GM12873 (cell line): ENCODE measurements at regions not wholly inside any gene's neighbourhood (a gene's known extent, or its start where the extent isn't known, plus 50 kb on each side); places are given as distances from the start of the nearest gene placed in this dataset.

Experiments used
- TF ChIP-seq, protein P1 (sequence below): IDR thresholded peaks from 2 replicates; pipeline ENCODE4 v1.5.1; 2012; ENCODE audit warnings: low read depth, mild to moderate bottlenecking, moderate library complexity, low read length, control low read depth; ENCODE audit not compliant: insufficient read depth; ENCODE audit errors: missing control alignments

DNA sequence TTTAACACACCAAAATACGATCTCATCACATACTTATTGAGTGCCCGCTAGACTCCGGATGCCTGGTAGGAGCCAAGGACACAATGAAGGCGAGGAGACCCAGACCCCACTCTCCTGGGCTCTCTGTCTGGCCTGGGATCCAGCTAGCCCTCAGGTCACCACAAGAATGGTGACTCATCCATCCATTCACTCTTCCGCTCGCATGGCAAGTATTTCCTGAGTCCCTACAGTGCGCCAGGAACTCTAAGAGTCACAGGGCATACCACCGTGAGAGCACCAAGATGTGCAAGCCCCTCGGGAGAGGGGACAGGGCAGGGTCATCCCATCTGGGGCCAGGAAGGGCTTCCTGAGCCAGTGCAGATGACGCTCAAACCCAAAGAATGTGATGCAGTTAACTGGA, 101.6 kb upstream of the PRR20G start:
- TF ChIP-seq, protein P1, sequence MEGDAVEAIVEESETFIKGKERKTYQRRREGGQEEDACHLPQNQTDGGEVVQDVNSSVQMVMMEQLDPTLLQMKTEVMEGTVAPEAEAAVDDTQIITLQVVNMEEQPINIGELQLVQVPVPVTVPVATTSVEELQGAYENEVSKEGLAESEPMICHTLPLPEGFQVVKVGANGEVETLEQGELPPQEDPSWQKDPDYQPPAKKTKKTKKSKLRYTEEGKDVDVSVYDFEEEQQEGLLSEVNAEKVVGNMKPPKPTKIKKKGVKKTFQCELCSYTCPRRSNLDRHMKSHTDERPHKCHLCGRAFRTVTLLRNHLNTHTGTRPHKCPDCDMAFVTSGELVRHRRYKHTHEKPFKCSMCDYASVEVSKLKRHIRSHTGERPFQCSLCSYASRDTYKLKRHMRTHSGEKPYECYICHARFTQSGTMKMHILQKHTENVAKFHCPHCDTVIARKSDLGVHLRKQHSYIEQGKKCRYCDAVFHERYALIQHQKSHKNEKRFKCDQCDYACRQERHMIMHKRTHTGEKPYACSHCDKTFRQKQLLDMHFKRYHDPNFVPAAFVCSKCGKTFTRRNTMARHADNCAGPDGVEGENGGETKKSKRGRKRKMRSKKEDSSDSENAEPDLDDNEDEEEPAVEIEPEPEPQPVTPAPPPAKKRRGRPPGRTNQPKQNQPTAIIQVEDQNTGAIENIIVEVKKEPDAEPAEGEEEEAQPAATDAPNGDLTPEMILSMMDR = no peak

DNA sequence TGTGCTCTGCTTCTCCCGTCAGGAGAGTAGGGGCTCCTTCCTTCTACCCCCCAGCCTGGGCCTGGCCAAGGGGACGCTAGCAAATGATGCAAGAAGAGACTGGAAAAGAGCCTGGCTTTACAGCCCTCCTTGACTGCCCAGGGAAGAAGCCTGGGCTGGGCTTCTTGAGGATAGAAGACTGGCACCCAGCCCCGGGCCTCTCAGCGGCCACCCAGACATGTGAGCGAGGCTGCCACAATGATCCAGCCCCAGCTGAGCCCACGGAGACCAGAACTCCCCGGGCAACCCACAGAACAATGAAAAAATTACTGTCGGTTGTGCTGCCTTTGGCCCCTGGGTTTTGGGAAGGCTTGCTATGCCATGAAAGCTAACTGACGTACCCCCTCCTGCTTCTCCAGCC, 100.6 kb upstream of the PRR20G start:
- TF ChIP-seq, protein P1 = no peak

DNA sequence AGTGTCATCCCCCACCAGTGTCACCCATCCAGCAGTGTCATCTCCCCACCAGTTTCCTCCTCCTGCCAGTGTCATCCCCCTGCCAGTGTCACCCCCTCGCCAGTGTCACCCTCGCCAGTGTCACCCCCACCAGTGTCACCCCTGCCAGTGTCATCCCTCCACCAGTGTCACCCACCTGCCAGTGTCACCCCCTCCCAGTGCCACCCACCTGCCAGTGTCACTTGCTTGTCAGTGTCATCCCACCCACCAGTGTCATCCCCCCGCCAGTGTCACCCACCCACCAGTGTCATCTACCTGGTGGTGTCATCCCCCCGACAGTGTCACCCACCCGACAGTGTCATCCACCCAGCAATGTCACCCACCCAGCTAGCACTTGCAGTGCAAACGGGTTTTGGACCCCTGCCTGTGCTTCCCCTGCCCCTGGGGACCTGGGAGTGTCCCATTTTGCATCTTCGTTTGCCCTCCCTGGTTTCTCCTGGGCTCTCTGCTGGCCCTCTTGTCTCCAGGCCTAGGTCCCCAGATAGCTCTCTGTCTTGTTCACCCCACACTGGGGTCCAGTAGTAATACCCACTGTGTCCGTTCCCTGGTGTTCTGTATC, 99.8 kb upstream of the PRR20G start:
- TF ChIP-seq, protein P1 = no peak

DNA sequence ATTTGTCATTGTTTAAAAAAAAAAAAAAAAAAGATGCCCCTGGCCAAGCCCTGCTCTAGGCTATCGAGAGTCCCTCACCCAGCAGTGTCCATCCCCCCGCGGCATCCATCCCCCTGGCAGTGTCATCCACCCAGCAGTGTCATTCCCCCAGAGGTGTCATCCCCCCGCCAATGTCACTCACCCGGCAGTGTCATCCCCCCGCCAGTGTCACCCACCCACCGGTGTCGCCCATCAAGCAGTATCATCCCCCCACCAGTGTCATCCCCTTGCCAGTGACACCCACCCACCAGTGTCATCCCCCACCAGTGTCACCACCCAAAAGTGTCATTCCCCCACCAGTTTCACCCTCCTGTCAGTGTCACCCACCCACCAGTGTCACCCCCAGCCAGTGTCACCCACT, 99.3 kb upstream of the PRR20G start:
- TF ChIP-seq, protein P1 = no peak

DNA sequence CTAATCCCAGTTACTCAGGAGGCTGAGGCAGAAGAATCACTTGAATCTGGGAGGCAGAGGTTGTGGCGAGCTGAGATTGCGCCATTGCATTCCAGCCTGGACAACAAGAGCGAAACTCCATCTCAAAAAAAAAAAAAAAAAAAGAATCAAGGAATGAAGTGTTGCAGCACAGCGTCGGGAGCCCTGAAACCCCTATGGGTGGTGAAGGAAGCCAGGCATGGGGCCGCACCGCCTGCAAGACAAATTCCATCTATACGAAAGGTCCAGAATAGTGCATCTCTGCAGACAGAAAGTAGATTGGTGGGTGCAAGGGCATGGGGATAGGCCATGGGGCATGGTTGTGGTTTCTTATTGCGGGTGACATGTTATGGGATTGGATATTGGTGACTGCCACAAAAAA, 98.6 kb upstream of the PRR20G start:
- TF ChIP-seq, protein P1 = no peak

DNA sequence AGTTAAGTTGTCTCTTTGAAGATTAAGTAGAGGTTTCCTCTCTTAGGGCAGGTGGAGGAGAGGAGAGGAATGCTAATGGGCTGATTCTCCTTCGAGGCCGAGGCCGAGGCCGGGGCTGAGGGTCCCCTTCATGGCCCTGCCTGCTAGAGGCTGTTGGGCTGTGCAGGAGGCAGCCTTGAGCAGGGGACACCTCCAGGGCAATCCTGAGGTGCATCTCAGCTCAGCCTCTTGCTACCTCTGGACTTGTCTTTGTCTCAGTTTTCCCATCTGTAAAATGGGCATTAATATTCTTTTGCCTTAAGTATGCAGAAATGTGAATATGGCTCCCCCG, 97.7 kb upstream of the PRR20G start:
- TF ChIP-seq, protein P1 = no peak

DNA sequence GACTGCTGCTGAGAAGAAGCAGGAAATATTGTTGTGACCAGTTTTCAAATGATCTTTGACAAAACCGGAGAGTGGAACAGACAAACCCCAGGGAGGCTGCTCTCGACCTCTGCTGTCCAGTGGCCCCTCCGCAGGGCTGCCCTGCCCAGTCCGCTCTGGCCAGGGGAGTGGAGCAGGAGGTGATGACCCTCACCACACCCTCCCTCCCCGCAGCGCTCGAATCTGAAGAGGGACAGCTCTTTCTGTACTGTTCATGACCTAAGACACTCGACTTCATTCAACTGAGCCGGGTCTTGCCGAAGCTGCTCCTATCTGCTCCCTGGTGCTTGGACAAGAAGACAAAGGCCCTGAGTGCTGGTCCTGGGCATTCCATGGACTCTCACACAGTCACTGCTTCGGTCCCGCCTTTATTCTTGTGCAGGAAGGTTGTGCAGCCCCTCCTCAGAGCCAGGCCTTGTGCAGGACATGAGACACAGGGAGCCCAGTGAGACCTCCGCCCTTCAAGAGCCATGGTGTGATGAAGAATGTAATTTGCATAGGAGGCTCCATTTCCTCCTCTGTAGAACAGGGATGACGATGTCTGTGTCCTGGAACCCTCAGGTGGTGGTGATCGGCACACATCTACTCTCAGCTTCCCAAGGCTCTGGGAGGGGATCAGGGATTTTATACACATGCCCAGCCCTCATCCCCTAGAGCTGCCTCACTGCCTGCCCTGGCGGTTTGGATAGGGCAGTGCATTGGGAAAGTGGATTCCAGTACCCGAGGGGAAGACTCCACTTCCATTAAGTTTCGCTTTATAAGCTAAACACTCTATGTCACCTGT, 97.1 kb upstream of the PRR20G start:
- TF ChIP-seq, protein P1 = no peak
